ENCODE measurements at regions not wholly inside any gene's neighbourhood (a gene's known extent, or its start where the extent isn't known, plus 50 kb on each side); places are given as distances from the start of the nearest gene placed in this dataset.
"Not testable (repeated sequence)": the region's sequence is repeated elsewhere in the genome, so short reads cannot be mapped to it uniquely, and the experiment has no call there.

DNA sequence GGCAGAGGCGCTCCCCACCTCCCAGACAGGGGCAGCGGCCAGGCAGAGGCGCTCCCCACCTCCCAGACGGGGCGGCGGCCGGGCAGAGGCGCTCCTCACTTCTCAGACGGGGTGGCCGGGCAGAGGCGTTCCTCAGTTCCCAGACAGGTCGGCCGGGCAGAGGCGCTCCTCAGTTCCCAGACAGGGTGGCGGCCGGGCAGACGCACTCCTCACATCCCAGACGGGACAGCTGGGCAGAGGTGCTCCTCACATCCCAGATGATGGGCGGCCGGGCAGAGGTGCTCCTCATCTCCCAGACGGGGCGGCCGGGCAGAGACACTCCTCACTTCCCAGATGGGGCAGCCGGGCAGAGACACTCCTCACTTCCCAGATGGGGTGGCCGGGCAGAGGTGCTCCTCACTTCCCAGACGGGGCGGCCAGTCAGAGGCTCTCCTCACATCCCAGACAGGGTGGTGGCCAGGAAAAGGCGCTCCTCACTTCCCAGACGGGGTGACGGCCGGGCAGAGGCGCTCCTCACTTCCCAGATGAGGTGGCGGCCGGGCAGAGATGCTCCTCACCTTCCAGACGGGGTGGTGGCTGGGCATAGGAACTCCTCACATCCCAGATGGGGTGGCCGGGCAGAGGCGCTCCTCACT is 75.1 kb downstream of the CARTPT start:
- peaks cover 6% of the 10 kb centered on the region for H3K9me3 ChIP-seq (ENCODE audit: insufficient read depth, low read depth, low read length)
- H3K9ac ChIP-seq (ENCODE audit: low read depth, low read length) = no peak overlapping the region
- H3K27me3 ChIP-seq (ENCODE audit: insufficient read depth, low read length) = no peaks in the 10 kb centered on the region
- H3K27ac ChIP-seq (ENCODE audit: low read length) = no peak overlapping the region
- H3K36me3 ChIP-seq (ENCODE audit: insufficient read depth, low read depth, low read length) = no peaks in the 10 kb centered on the region
- no peak overlapping the region for H3K4me3 ChIP-seq (ENCODE audit: low read length)
- H3K4me1 ChIP-seq (ENCODE audit: insufficient read depth, low read length) = no peaks in the 10 kb centered on the region

DNA sequence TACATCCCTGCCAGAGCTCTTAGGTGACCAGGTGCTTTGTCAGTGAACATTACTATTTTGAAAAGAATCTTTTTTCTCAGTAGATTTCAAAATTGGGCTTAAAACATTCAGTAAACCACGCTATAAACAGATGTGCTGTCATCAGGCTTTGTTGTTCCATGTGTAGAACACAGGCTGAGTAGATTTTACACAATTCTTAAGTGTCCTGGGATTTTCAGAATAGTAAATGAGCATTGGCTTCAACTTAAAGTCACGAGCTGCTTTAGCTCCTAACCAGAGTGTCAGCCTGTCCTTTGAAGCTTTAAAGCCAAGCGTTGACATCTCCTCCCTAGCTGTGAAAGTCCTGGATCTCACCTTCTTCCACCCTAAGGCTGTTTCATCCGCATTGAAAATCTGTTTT is 83.6 kb downstream of the CARTPT start:
- Histone ChIP-seq H3K4me3 (ENCODE audit: low read length) (no peak overlapping the region), H3K4me1 (ENCODE audit: insufficient read depth, low read length) (peaks cover 10% of the 10 kb centered on the region; the same call in 1 of the 2 replicates), H3K9me3 (ENCODE audit: insufficient read depth, low read depth, low read length) (no peaks in the 10 kb centered on the region), H3K36me3 (ENCODE audit: insufficient read depth, low read depth, low read length) (no peaks in the 10 kb centered on the region), H3K9ac (ENCODE audit: low read depth, low read length) (no peak overlapping the region), H3K27me3 (ENCODE audit: insufficient read depth, low read length) (no peaks in the 10 kb centered on the region), H3K27ac (ENCODE audit: low read length) (no peak overlapping the region)

DNA sequence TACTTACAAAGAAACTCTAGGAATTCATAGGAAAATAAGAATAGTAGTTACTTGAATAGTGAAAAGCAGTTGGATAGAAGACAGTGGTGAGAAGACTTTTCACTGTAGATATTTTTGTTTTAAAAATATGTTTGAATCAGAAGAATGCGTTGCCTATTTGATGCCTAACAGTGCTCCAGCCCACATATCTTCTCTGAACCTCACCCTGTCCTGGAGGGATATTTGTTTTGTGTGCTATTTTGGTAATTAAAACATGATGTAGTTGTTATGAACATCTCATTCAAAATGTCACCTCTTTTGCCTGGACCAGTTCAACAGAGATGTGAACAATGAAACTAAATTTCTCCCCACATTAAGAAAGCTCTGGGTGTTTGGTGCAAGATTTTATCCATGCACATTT is 87.6 kb downstream of the CARTPT start:
- Histone ChIP-seq H3K9ac (ENCODE audit: low read depth, low read length) (no peak overlapping the region), H3K4me3 (ENCODE audit: low read length) (no peak overlapping the region), H3K27ac (ENCODE audit: low read length) (no peak overlapping the region), H3K27me3 (ENCODE audit: insufficient read depth, low read length) (no peaks in the 10 kb centered on the region), H3K9me3 (ENCODE audit: insufficient read depth, low read depth, low read length) (no peaks in the 10 kb centered on the region), H3K4me1 (ENCODE audit: insufficient read depth, low read length) (peaks cover 10% of the 10 kb centered on the region; the same call in 1 of the 2 replicates), H3K36me3 (ENCODE audit: insufficient read depth, low read depth, low read length) (no peaks in the 10 kb centered on the region)

DNA sequence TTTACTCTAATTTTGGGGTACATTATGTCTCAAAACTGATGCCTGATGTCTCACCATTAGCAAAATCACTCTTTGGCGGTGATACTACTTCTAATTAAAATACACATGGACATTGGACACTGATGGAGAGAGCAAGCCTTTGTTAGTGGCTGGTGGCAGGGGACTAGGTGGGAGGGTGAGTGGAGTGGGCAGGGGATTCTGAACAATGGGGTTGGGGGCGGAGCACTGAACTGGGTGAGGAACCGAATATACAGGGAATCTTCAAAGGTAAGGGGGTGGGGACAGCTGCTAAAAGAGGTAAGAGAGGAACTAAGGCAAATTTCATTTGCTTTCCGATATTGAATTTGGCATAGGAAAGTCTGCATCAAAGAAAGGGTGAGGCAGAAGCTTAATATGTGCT is 88.8 kb downstream of the CARTPT start:
- H3K36me3 ChIP-seq (ENCODE audit: insufficient read depth, low read depth, low read length) = no peaks in the 10 kb centered on the region
- no peaks in the 10 kb centered on the region for H3K27me3 ChIP-seq (ENCODE audit: insufficient read depth, low read length)
- no peak overlapping the region for H3K4me3 ChIP-seq (ENCODE audit: low read length)
- no peak overlapping the region for H3K27ac ChIP-seq (ENCODE audit: low read length)
- H3K9ac ChIP-seq (ENCODE audit: low read depth, low read length) = no peak overlapping the region
- peaks cover 10% of the 10 kb centered on the region; the same call in 1 of the 2 replicates for H3K4me1 ChIP-seq (ENCODE audit: insufficient read depth, low read length)
- H3K9me3 ChIP-seq (ENCODE audit: insufficient read depth, low read depth, low read length) = no peaks in the 10 kb centered on the region

DNA sequence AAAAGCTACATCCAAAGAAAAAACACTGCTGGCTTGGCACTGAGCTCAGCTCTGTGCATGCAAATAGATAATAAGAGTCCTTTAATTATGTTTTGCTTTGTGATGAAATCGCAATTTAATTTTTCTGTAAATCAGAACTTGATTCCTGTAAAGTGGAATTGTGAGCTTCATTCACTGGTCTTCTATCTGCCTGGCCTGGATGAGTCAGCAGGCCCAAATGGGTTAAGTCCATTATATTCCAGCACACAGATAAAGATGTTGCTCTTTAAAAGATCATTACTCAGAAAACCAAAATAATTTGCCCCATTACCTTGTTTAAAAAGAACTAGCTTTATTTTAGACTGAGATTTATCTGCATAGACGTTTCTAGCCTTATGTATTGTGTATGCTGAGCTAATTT is 90.4 kb downstream of the CARTPT start:
- Histone ChIP-seq H3K36me3 (ENCODE audit: insufficient read depth, low read depth, low read length) (no peaks in the 10 kb centered on the region), H3K27me3 (ENCODE audit: insufficient read depth, low read length) (no peaks in the 10 kb centered on the region), H3K4me1 (ENCODE audit: insufficient read depth, low read length) (peaks cover 10% of the 10 kb centered on the region; the same call in 1 of the 2 replicates), H3K9me3 (ENCODE audit: insufficient read depth, low read depth, low read length) (no peaks in the 10 kb centered on the region), H3K27ac (ENCODE audit: low read length) (no peak overlapping the region), H3K9ac (ENCODE audit: low read depth, low read length) (no peak overlapping the region), H3K4me3 (ENCODE audit: low read length) (no peak overlapping the region)

DNA sequence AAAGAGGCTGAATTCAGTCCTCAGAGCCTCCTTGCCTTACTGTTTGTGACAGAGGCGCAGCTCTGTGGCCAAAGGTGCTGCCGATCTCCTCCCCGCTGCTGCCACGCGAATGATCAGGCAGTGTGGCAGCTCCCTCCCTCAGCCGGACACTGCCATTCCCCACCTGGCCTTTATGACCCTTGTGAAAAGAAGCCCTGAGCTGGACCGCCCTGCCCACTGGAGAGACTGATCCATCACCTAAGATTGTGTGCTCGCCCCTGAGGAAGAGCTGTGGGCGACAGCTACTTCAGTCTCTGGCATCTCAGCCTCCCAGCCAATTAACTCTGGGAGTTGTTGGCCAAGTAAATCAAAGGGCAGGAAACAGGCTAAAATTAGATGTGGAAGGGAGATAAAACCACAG is 90.9 kb downstream of the CARTPT start:
- Histone ChIP-seq H3K27me3 (ENCODE audit: insufficient read depth, low read length) (no peaks in the 10 kb centered on the region), H3K9ac (ENCODE audit: low read depth, low read length) (no peak overlapping the region), H3K4me3 (ENCODE audit: low read length) (no peak overlapping the region), H3K4me1 (ENCODE audit: insufficient read depth, low read length) (peaks cover 10% of the 10 kb centered on the region; the same call in 1 of the 2 replicates), H3K27ac (ENCODE audit: low read length) (no peak overlapping the region), H3K9me3 (ENCODE audit: insufficient read depth, low read depth, low read length) (no peaks in the 10 kb centered on the region), H3K36me3 (ENCODE audit: insufficient read depth, low read depth, low read length) (no peaks in the 10 kb centered on the region)

DNA sequence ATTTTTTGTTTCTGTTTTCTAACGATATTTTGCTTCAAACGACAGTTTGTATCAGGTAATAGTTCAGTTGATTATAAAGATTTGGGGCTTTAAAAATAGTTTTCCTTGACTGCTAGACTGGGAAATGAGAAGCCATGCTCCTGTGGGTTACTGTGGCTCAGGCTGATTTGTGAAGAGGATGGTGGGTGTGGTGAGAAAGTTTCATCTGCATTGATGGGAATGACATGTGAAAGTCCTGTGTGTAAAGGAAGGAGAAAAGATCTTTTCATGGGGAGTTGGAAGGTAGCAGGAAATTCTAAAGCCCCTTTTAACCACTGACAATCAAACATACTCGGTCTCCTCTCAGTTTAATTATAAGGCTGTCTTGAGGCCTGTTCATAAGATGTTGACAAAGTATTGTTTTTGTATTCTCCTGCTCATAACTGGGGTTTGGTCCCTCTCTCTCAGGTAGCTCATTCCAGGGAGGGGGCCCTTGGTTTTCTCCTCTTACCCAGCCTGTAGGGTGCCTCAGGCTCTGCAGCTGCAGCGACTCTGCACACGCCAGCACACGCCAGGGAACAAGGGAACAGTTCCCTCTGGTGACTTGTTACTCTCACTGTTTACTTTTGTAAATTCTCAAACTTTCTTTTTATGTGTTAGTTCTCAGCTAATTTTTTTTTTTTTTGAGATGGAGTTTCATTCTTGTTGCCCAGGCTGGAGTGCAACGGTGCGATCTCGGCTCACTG is 91.6 kb downstream of the CARTPT start:
- Histone ChIP-seq H3K4me3 (ENCODE audit: low read length) (no peak overlapping the region), H3K4me1 (ENCODE audit: insufficient read depth, low read length) (peaks cover 10% of the 10 kb centered on the region; the same call in 1 of the 2 replicates), H3K27ac (ENCODE audit: low read length) (no peak overlapping the region), H3K9ac (ENCODE audit: low read depth, low read length) (no peak overlapping the region), H3K36me3 (ENCODE audit: insufficient read depth, low read depth, low read length) (no peaks in the 10 kb centered on the region), H3K9me3 (ENCODE audit: insufficient read depth, low read depth, low read length) (no peaks in the 10 kb centered on the region), H3K27me3 (ENCODE audit: insufficient read depth, low read length) (no peaks in the 10 kb centered on the region)

DNA sequence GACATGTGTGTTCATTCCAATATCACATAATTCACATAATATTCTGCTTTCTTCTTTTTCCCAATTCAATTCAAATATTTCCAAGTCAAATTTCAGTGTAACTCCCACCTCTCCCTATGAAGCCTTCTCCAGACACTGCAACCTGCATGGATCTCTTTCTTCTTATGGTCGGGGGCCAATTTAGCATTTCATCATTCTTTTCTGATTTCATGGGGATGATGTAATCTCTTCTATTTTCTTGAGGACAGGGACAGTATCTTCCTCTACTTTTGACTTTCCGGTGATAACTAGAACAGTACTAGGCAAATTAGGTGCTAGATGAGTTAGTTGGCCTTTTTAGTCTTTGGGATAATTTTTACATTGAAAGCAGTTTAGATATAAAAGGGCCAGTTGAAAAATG is 92.7 kb downstream of the CARTPT start:
- H3K27me3 ChIP-seq (ENCODE audit: insufficient read depth, low read length) = no peaks in the 10 kb centered on the region
- H3K36me3 ChIP-seq (ENCODE audit: insufficient read depth, low read depth, low read length) = no peaks in the 10 kb centered on the region
- no peak overlapping the region for H3K4me3 ChIP-seq (ENCODE audit: low read length)
- H3K9ac ChIP-seq (ENCODE audit: low read depth, low read length) = no peak overlapping the region
- H3K4me1 ChIP-seq (ENCODE audit: insufficient read depth, low read length) = peaks cover 2% of the 10 kb centered on the region; the same call in 1 of the 2 replicates
- H3K27ac ChIP-seq (ENCODE audit: low read length) = no peak overlapping the region
- H3K9me3 ChIP-seq (ENCODE audit: insufficient read depth, low read depth, low read length) = no peaks in the 10 kb centered on the region

DNA sequence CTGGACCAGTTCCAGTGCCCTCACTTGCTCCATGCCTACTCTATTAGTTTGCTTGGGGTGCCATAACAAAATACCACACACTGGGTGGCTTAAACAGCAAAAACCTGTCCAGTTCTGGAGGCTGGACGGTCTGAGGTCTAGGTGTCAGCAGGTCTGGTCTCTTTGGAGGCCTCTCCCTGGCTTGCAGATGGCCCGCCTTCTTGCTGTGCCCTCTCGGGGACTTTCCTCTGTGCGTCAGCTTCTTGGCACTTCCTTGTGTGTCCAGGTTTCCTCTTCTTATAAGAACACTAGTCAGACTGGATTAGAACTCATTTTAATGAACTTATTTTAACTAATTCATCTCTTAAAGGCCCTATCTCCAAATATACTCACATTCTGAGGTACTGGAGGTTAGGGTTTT is 97.2 kb downstream of the CARTPT start:
- Histone ChIP-seq H3K9ac (ENCODE audit: low read depth, low read length) (no peak overlapping the region), H3K4me3 (ENCODE audit: low read length) (no peak overlapping the region), H3K36me3 (ENCODE audit: insufficient read depth, low read depth, low read length) (no peaks in the 10 kb centered on the region), H3K9me3 (ENCODE audit: insufficient read depth, low read depth, low read length) (no peaks in the 10 kb centered on the region), H3K27ac (ENCODE audit: low read length) (no peak overlapping the region), H3K4me1 (ENCODE audit: insufficient read depth, low read length) (no peaks in the 10 kb centered on the region), H3K27me3 (ENCODE audit: insufficient read depth, low read length) (no peaks in the 10 kb centered on the region)

DNA sequence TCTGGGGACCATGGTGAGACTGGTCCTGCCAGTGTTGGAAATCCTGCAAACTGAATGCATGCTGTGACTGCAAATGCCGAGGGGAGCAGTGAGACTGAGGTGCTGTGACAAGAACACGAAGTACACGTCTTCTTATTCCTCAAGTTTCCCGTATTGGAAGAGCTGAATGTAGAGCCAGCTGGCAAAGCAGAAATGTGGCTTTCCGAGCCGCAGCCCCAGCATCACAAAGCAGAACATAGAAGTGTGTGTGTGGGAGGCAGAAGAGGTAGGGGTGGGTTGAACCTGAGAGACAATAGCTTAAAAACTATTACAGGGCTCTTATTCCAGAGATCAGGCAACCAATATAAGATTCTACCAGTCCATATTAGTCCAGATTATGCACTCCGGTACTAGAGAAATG is 98.8 kb downstream of the CARTPT start:
- H3K27me3 ChIP-seq (ENCODE audit: insufficient read depth, low read length) = no peaks in the 10 kb centered on the region
- no peak overlapping the region for H3K4me3 ChIP-seq (ENCODE audit: low read length)
- H3K9me3 ChIP-seq (ENCODE audit: insufficient read depth, low read depth, low read length) = no peaks in the 10 kb centered on the region
- H3K27ac ChIP-seq (ENCODE audit: low read length) = no peak overlapping the region
- H3K36me3 ChIP-seq (ENCODE audit: insufficient read depth, low read depth, low read length) = no peaks in the 10 kb centered on the region
- no peaks in the 10 kb centered on the region for H3K4me1 ChIP-seq (ENCODE audit: insufficient read depth, low read length)
- no peak overlapping the region for H3K9ac ChIP-seq (ENCODE audit: low read depth, low read length)

DNA sequence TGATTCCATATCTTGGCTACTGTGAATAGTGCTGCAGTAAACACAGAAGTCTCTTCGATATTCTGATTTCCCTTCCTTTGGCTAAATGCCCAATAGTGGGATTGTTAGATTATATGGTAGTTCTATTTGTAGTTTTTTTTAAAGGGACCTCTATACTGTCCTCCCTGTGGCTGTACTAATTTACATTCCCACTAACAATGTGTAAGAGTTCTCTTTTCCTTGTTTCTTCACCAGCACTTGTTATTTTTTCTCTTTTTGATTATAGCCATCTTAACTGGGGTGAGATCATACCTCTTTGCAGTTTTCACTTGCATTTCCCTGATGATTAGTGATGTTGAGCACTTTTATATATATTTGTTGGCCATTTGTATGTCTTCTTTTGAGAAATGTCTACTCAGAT is 102.0 kb downstream of the CARTPT start:
- no peak overlapping the region for H3K9ac ChIP-seq (ENCODE audit: low read depth, low read length)
- peaks cover 3% of the 10 kb centered on the region; the same call in 1 of the 2 replicates for H3K9me3 ChIP-seq (ENCODE audit: insufficient read depth, low read depth, low read length)
- H3K4me1 ChIP-seq (ENCODE audit: insufficient read depth, low read length) = no peaks in the 10 kb centered on the region

DNA sequence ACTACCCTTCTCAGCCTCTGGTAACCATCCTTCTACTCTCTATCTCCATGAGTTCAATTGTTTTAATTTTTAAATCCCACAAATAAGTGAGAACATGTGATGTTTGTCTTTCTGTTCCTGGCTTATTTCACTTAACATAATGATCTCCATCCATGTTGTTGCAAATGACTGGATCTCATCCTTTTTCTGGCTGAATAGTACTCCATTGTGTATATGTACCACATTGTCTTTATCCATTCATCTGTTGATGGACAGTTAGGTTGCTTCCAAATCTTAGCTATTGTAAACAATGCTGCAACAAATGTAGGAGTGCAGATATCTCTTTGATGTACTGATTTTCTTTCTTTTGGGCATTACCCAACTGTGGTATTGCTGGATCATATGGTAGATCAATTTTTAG is 103.0 kb downstream of the CARTPT start:
- H3K27me3 ChIP-seq (ENCODE audit: insufficient read depth, low read length); H3K36me3 ChIP-seq (ENCODE audit: insufficient read depth, low read depth, low read length); H3K4me1 ChIP-seq (ENCODE audit: insufficient read depth, low read length); H3K4me3 ChIP-seq (ENCODE audit: low read length); H3K9ac ChIP-seq (ENCODE audit: low read depth, low read length); H3K9me3 ChIP-seq (ENCODE audit: insufficient read depth, low read depth, low read length); H3K27ac ChIP-seq (ENCODE audit: low read length): not testable (repeated sequence)

More for the DNA sequence above, 102.0 kb downstream of the CARTPT start:
- Histone ChIP-seq H3K36me3 (ENCODE audit: insufficient read depth, low read depth, low read length) (no peaks in the 10 kb centered on the region), H3K27ac (ENCODE audit: low read length) (no peak overlapping the region), H3K4me3 (ENCODE audit: low read length) (no peak overlapping the region), H3K27me3 (ENCODE audit: insufficient read depth, low read length) (no peaks in the 10 kb centered on the region)

Data from iPS-20b (cell line).